Tibial nerve (tissue), 4 donors: ENCODE measurements at regions not wholly inside any gene's neighbourhood (a gene's known extent, or its start where the extent isn't known, plus 50 kb on each side); places are given as distances from the start of the nearest gene placed in this dataset. TPM values are rescaled to one million over a fixed set of nuclear protein-coding genes. Genes with fewer than 3 reads are reported as not detected.

Source experiments
- DNase-seq, 2 donors: peaks; one replicate each; pipeline ENCODE4 v3.0.0-alpha.2; 2019; ENCODE audit warnings: low spot score in 2 of 2
- H3K27ac ChIP-seq, 4 donors: fragments of 200-600 bp; sonication (generic) in 3 of 4; one replicate each; pipeline ENCODE4 v1.5.1; 2017 to 2019; ENCODE audit warnings: mild to moderate bottlenecking in 1 of 4
- H3K27me3 ChIP-seq, 2 donors: fragments of 200-600 bp; sonication (generic) in 1 of 2; one replicate each; pipeline versions ENCODE4 v1.5.1 to v1.6.0; 2017 to 2019
- H3K36me3 ChIP-seq, 3 donors: fragments of 200-600 bp; sonication (generic); one replicate each; pipeline ENCODE4 v1.5.1; 2018 to 2019
- H3K4me1 ChIP-seq, 4 donors: fragments of 200-600 bp; sonication (generic) in 3 of 4; one replicate each; pipeline ENCODE4 v1.5.1; 2017 to 2019
- H3K4me3 ChIP-seq, 4 donors: fragments of 200-600 bp; sonication (generic) in 3 of 4; one replicate each; pipeline ENCODE4 v1.5.1; 2017 to 2019; ENCODE audit warnings: mild to moderate bottlenecking in 1 of 4, moderate library complexity in 1 of 4
- H3K9me3 ChIP-seq, 4 donors: fragments of 200-600 bp; sonication (generic) in 3 of 4; one replicate each; pipeline ENCODE4 v1.5.1; 2017 to 2019
- CTCF ChIP-seq, 5 experiments: fragments of 200-600 bp in 3 of 5; fragments of 450-650 bp in 2 of 5; sonication (generic) in 3 of 5; IDR thresholded peaks; one replicate each; pipeline ENCODE4 v1.5.1; 2016 to 2019; ENCODE audit warnings: antibody characterized with exemption in 5 of 5, mild to moderate bottlenecking in 3 of 5, moderate library complexity in 2 of 5
- EP300 ChIP-seq, 2 donors: sonication (generic); formaldehyde crosslinking; IDR thresholded peaks; one replicate each; pipeline ENCODE4 v1.6.1; 2017; ENCODE audit warnings: antibody characterized with exemption in 2 of 2, mild to moderate bottlenecking in 1 of 2
- POLR2A ChIP-seq, 2 donors: fragments of 450-650 bp; IDR thresholded peaks; one replicate each; pipeline ENCODE4 v1.6.1; 2017; ENCODE audit warnings: antibody characterized with exemption in 2 of 2, mild to moderate bottlenecking in 2 of 2, moderate library complexity in 2 of 2
- WGBS, 2 donors: methylation state at CpG; one replicate each; pipeline ENCODE4 v1.1.5; 2018; 5-methylcytosine and 5-hydroxymethylcytosine counted together
- small RNA-seq: library from RNA; depleted of rRNA; stranded (forward); fragments of <200 nt; gene quantifications from one replicate; pipeline ENCODE3, GENCODE V24; 2016

GRCh38 chr6:73879501-73880293 is 183.7 kb downstream of the CD109 start:
- H3K4me3 ChIP-seq: no peak overlapping the region
- no peaks in the 10 kb centered on the region for H3K36me3 ChIP-seq
- H3K4me1 ChIP-seq: no peaks in the 10 kb centered on the region
- no peak for TF ChIP-seq POLR2A (IDR thresholded peaks at IDR 0.05)
- no peak for TF ChIP-seq CTCF (IDR thresholded peaks at IDR 0.05)
- no peak for TF ChIP-seq EP300 (IDR thresholded peaks at IDR 0.05)
- no peak for DNase-seq
- H3K9me3 ChIP-seq: no peaks in the 10 kb centered on the region
- no peak overlapping the region for H3K27ac ChIP-seq
- 63 to 76% methylated on average over 8 of the region's 8 CpGs for WGBS, 2 donors
- no peaks in the 10 kb centered on the region for H3K27me3 ChIP-seq

GRCh38 chr6:73878403-73878802 is 182.4 kb downstream of the CD109 start:
- DNase-seq: no peak
- H3K27me3 ChIP-seq: no peaks in the 10 kb centered on the region
- no peaks in the 10 kb centered on the region for H3K36me3 ChIP-seq
- no peaks in the 10 kb centered on the region for H3K4me1 ChIP-seq
- TF ChIP-seq EP300 (IDR thresholded peaks at IDR 0.05): no peak
- no peak for TF ChIP-seq POLR2A (IDR thresholded peaks at IDR 0.05)
- TF ChIP-seq CTCF (IDR thresholded peaks at IDR 0.05): no peak
- no peaks in the 10 kb centered on the region for H3K9me3 ChIP-seq
- no peak overlapping the region for H3K27ac ChIP-seq
- H3K4me3 ChIP-seq: no peak overlapping the region

Small RNAs in the stretch of these regions (small RNA-seq; reads per million reads assigned to genes)
- gene AL356277.1: not detected
- gene TXNP7: not detected
